HepG2 (cell line): ENCODE measurements at regions not wholly inside any gene's neighbourhood (a gene's known extent, or its start where the extent isn't known, plus 50 kb on each side); places are given as distances from the start of the nearest gene placed in this dataset.

Experiments
- ATAC-seq: fragments of 200-7000 bp; cut with Tn5 transposase; 3 replicates; pipeline ENCODE4 v1.9.1; 2020; ENCODE audit warnings: mild to moderate bottlenecking, moderate library complexity
- BruUV-seq: library from RNA; stranded (reverse); fragments of 400-500 nt; replicated peaks from 2 replicates; lab custom pipeline; 2021; lab: Mats Ljungman, UMichigan
- CTCF ChIA-PET: fragments of 300-600 bp; formaldehyde crosslinking; extraction: SDS; loops from one replicate; lab custom pipeline; 2021; ENCODE audit warnings: low total read pairs, inconsistent platforms, low intra/inter-chr PET ratio; lab: Yijun Ruan, JAX
- POLR2A ChIA-PET: fragments of 350-600 bp; sonication (Branson Sonifier 250); formaldehyde crosslinking; loops from one replicate; lab custom pipeline; 2020; ENCODE audit warnings: antibody characterized with exemption, inconsistent platforms; lab: Yijun Ruan, JAX
- DNase-seq: peaks from one replicate; pipeline ENCODE4 v3.0.0-alpha.2; 2015; ENCODE audit warnings: low spot score
- FAIRE-seq: peaks from 3 replicates; lab custom pipeline; 2011; peaks lifted over from hg19 to GRCh38; lab: Jason Lieb, UNC
- H2AFZ ChIP-seq: one replicate; pipeline ENCODE4 v1.6.1; 2011; ENCODE audit warnings: low read length, inconsistent platforms
- H3K27ac ChIP-seq: fragments of 300-600 bp; 3 replicates; pipeline ENCODE4 v1.8.0; 2011; ENCODE audit warnings: mixed run types, mild to moderate bottlenecking, mixed read lengths, low read length, inconsistent platforms; ENCODE audit not compliant: insufficient read depth; ENCODE audit errors: extremely low read length
- H3K27me3 ChIP-seq, 2 experiments: fragments of 200-600 bp in 1 of 2; 2 replicates in 1 of 2; 3 replicates in 1 of 2; pipeline versions ENCODE4 v1.6.0 to v1.8.0; 2011; ENCODE audit warnings: low read length in 2 of 2, mild to moderate bottlenecking in 2 of 2, moderate library complexity in 2 of 2, inconsistent platforms in 1 of 2; ENCODE audit not compliant: insufficient read depth in 2 of 2, control insufficient read depth in 1 of 2
- H3K36me3 ChIP-seq, 2 experiments: fragments of 200-600 bp in 1 of 2; replicated peaks in 1 of 2; 2 replicates in 1 of 2; 3 replicates in 1 of 2; pipeline versions ENCODE4 v1.5.1 to v1.8.0; 2011; ENCODE audit warnings: low read length in 2 of 2, inconsistent platforms in 1 of 2; ENCODE audit not compliant: insufficient read depth in 2 of 2, control insufficient read depth in 1 of 2
- H3K4me1 ChIP-seq: 2 replicates; pipeline ENCODE4 v1.5.1; 2012; ENCODE audit warnings: low read length, inconsistent platforms; ENCODE audit not compliant: insufficient read depth
- H3K4me2 ChIP-seq: 2 replicates; pipeline ENCODE4 v1.6.0; 2011; ENCODE audit warnings: low read depth, low read length, inconsistent platforms
- H3K4me3 ChIP-seq, 3 experiments: fragments of 200-600 bp in 1 of 3; sonication (generic), shearing (Covaris generic) in 1 of 3; replicated peaks in 1 of 3; 2 replicates each; pipeline ENCODE4 v1.5.1; 2011 to 2016; ENCODE audit warnings: low read length in 3 of 3, inconsistent platforms in 2 of 3, low read depth in 2 of 3, mild to moderate bottlenecking in 2 of 3, control low read depth in 1 of 3, mixed read lengths in 1 of 3; ENCODE audit not compliant: insufficient read depth in 1 of 3
- H3K79me2 ChIP-seq: one replicate; pipeline ENCODE4 v1.6.1; 2011; ENCODE audit warnings: low read length, inconsistent platforms; ENCODE audit not compliant: insufficient read depth
- H3K9ac ChIP-seq: 2 replicates; pipeline ENCODE4 v1.6.0; 2011; ENCODE audit warnings: mild to moderate bottlenecking, low read depth, low read length, inconsistent platforms; ENCODE audit not compliant: insufficient read depth
- H3K9me3 ChIP-seq: 2 replicates; pipeline ENCODE4 v1.5.1; 2012; ENCODE audit warnings: mild to moderate bottlenecking, low read length
- H4K20me1 ChIP-seq: 2 replicates; pipeline ENCODE4 v1.6.0; 2011; ENCODE audit warnings: inconsistent platforms, mild to moderate bottlenecking, low read length, moderate library complexity; ENCODE audit not compliant: insufficient read depth
- CENPBD1 ChIP-seq: sonication (generic); formaldehyde crosslinking; IDR thresholded peaks from 2 replicates; pipeline ENCODE4 v1.8.0; 2022; ENCODE audit warnings: missing genetic modification reagents, low read depth, mild to moderate bottlenecking, borderline replicate concordance
- IKZF4 ChIP-seq: sonication (generic); formaldehyde crosslinking; IDR thresholded peaks from 2 replicates; pipeline ENCODE4 v1.5.1; 2020; ENCODE audit warnings: borderline replicate concordance, mild to moderate bottlenecking, low read depth, missing genetic modification reagents; ENCODE audit errors: not compliant biosample characterization
- KAT7 ChIP-seq: IDR thresholded peaks from 2 replicates; pipeline ENCODE4 v1.6.1; 2018; ENCODE audit warnings: borderline replicate concordance, missing compliant biosample characterization
- MAFF ChIP-seq: IDR thresholded peaks from 2 replicates; pipeline ENCODE4 v1.6.1; 2011; ENCODE audit warnings: low read depth, low read length, improper control_type of control experiment
- MAFK ChIP-seq, 2 experiments: IDR thresholded peaks in 1 of 2; conservative IDR thresholded peaks in 1 of 2; 2 replicates each; pipeline ENCODE4 v1.6.1; 2011; ENCODE audit warnings: improper control_type of control experiment in 2 of 2, low read length in 2 of 2
- PHF21A ChIP-seq: sonication (generic); formaldehyde crosslinking; IDR thresholded peaks from 2 replicates; pipeline ENCODE4 v1.5.0; 2020; ENCODE audit warnings: mild to moderate bottlenecking, missing genetic modification reagents
- SIN3B ChIP-seq: fragments of 150-350 bp; IDR thresholded peaks from 2 replicates; pipeline ENCODE4 v1.6.1; 2014; ENCODE audit warnings: low read length
- TBX3 ChIP-seq: fragments of 450-650 bp; IDR thresholded peaks from 2 replicates; pipeline ENCODE4 v1.6.1; 2017; ENCODE audit warnings: antibody characterized with exemption, mild to moderate bottlenecking, inconsistent platforms, borderline replicate concordance
- TGIF2 ChIP-seq: IDR thresholded peaks from 2 replicates; pipeline ENCODE4 v1.6.1; 2016; ENCODE audit warnings: control low read depth, missing compliant biosample characterization
- THYN1 ChIP-seq: sonication (generic); formaldehyde crosslinking; IDR thresholded peaks from 2 replicates; pipeline ENCODE4 v1.8.1; 2023; ENCODE audit warnings: low read depth, mild to moderate bottlenecking, moderate library complexity, missing genetic modification reagents, borderline replicate concordance
- ZNF616 ChIP-seq: sonication (generic); formaldehyde crosslinking; IDR thresholded peaks from 2 replicates; pipeline ENCODE4 v1.5.0; 2020; ENCODE audit warnings: low read depth, mild to moderate bottlenecking, missing genetic modification reagents
- ZNF619 ChIP-seq: sonication (generic); formaldehyde crosslinking; IDR thresholded peaks from 2 replicates; pipeline ENCODE4 v1.4.0; 2020; ENCODE audit warnings: mild to moderate bottlenecking, missing genetic modification reagents
- ZNF644 ChIP-seq: IDR thresholded peaks from 2 replicates; pipeline ENCODE4 v1.6.1; 2016; ENCODE audit warnings: low read depth
- WGBS: methylation state at CpG from one replicate; pipeline ENCODE4 v1.1.6; 2017; ENCODE audit warnings: low lambda C conversion rate; 5-methylcytosine and 5-hydroxymethylcytosine counted together
- in situ Hi-C: cut with HindIII; loops from 2 replicates; pipeline ENCODE4 v1.10.0; 2017; ENCODE audit warnings: low pct_unique_long_range_greater_than_20kb; ENCODE audit not compliant: extremely low pct_ligation_motif_present
- intact Hi-C: fragments of 100-400 bp; cut with micrococcal nuclease; formaldehyde crosslinking; loops from one replicate; pipeline ENCODE4 v1.10.0; 2022; ENCODE audit not compliant: unreplicated experiment
- TF ChIP-seq, protein P1 (sequence below): sonication (generic); formaldehyde crosslinking; IDR thresholded peaks from 2 replicates; pipeline ENCODE4 v1.5.0; 2020; ENCODE audit warnings: mild to moderate bottlenecking, missing genetic modification reagents
- TF ChIP-seq, protein P2 (sequence below): sonication (generic); formaldehyde crosslinking; conservative IDR thresholded peaks from 2 replicates; pipeline ENCODE4 v1.8.0; 2022; ENCODE audit warnings: missing genetic modification reagents

DNA sequence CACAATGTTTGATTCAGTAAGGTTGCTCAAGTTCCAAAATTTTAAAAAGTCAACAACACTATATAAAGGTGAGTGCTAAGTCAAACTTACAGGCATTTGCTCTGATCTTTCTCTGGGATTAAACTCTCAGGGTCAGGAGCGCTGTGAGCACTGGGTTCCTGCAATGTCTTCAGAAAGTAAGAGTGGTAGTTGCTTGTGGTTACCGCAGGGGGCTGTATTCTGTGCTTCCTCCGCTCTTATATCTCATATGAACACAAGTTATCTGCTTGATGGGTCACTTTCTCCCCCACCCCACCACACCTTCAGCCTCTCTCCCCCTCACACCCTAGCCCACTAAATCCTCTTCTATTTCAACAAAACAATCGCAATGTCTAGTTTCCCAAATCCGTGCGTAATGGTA lies 116.4 kb upstream of the IGSF1 start (continued):
- TF ChIP-seq TBX3 (no peak), ZNF644 (CRISPR knock-in tag) (no peak), ZNF616 (CRISPR knock-in tag) (no peak), CENPBD1 (CRISPR knock-in tag) (no peak), IKZF4 (CRISPR knock-in tag) (no peak), PHF21A (CRISPR knock-in tag) (no peak), ZNF619 (CRISPR knock-in tag) (no peak), TGIF2 (no peak), KAT7 (CRISPR knock-in tag) (no peak), SIN3B (no peak)
- TF ChIP-seq, protein P1, sequence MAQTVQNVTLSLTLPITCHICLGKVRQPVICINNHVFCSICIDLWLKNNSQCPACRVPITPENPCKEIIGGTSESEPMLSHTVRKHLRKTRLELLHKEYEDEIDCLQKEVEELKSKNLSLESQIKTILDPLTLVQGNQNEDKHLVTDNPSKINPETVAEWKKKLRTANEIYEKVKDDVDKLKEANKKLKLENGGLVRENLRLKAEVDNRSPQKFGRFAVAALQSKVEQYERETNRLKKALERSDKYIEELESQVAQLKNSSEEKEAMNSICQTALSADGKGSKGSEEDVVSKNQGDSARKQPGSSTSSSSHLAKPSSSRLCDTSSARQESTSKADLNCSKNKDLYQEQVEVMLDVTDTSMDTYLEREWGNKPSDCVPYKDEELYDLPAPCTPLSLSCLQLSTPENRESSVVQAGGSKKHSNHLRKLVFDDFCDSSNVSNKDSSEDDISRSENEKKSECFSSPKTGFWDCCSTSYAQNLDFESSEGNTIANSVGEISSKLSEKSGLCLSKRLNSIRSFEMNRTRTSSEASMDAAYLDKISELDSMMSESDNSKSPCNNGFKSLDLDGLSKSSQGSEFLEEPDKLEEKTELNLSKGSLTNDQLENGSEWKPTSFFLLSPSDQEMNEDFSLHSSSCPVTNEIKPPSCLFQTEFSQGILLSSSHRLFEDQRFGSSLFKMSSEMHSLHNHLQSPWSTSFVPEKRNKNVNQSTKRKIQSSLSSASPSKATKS (CRISPR knock-in tag) = no peak
- TF ChIP-seq, all 625 proteins: peak for 0

- no peak for FAIRE-seq
- ChIA-PET POLR2A (no interaction called here), CTCF (no interaction called here)
- H3K4me1 ChIP-seq = no peaks in the 10 kb centered on the region
- no peaks in the 10 kb centered on the region for H4K20me1 ChIP-seq
- H3K9me3 ChIP-seq = no peaks in the 10 kb centered on the region
- no peak for ATAC-seq
- no peak overlapping the region for H3K4me2 ChIP-seq
- no peaks in the 10 kb centered on the region for H3K79me2 ChIP-seq
- no peaks in the 10 kb centered on the region for H3K36me3 ChIP-seq
- intact Hi-C loops (no loop called here), in situ Hi-C loops (no loop called here)
- no peak overlapping the region for H3K27ac ChIP-seq
- no TSS peak for BruUV-seq
- H3K9ac ChIP-seq = no peak overlapping the region
- no peak for DNase-seq
- TF ChIP-seq MAFF (peak; percentile 93), MAFK (conservative IDR thresholded peaks at IDR 0.05 in 1 of 2, IDR thresholded peaks at IDR 0.05 in 1 of 2; ENCODE audit: low read length in 2 of 2) (peak; percentile 87 to 94), THYN1 (CRISPR knock-in tag) (no peak)
- TF ChIP-seq, protein P2, sequence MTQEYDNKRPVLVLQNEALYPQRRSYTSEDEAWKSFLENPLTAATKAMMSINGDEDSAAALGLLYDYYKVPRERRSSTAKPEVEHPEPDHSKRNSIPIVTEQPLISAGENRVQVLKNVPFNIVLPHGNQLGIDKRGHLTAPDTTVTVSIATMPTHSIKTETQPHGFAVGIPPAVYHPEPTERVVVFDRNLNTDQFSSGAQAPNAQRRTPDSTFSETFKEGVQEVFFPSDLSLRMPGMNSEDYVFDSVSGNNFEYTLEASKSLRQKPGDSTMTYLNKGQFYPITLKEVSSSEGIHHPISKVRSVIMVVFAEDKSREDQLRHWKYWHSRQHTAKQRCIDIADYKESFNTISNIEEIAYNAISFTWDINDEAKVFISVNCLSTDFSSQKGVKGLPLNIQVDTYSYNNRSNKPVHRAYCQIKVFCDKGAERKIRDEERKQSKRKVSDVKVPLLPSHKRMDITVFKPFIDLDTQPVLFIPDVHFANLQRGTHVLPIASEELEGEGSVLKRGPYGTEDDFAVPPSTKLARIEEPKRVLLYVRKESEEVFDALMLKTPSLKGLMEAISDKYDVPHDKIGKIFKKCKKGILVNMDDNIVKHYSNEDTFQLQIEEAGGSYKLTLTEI (CRISPR knock-in tag) = no peak
- H3K27me3 ChIP-seq = no peaks in the 10 kb centered on the region
- no peak overlapping the region for H2AFZ ChIP-seq
- no peak overlapping the region for H3K4me3 ChIP-seq
- 10% methylated on average over 2 of the region's 2 CpGs for WGBS
Observed at GRCh38 chrX:131424895-131425294, 119.0 kb upstream of the OR13H1 start.
